C1 segment of cervical spinal cord (tissue), 14 donors: ENCODE measurements at regions not wholly inside any gene's neighbourhood (a gene's known extent, or its start where the extent isn't known, plus 50 kb on each side); places are given as distances from the start of the nearest gene placed in this dataset.
"Not testable (repeated sequence)": the region's sequence is repeated elsewhere in the genome, so short reads cannot be mapped to it uniquely, and the experiment has no call there.

Experiments
- DNase-seq, 14 donors: peaks; one replicate each; lab custom pipeline; 2025; lab: John Stamatoyannopoulos, UW

DNA sequence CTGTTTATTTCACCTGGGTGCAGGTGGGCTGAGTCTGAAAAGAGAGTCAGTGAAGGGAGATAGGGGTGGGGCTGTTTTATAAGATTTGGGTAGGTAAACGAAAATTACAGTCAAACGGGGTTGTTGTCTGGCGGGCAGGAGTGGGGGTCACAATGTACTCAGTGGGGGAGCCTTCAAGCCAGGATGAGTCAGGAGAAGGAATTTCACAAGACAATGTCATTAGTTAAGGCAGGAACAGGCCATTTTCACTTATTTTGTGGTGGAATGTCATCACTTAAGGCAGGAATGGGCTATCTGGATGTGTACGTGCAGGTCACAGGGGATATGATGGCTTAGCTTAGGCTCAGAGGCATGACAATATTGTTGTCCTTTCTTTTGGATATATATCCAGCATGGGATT lies 592.5 kb upstream of the MDGA2 start:
- DNase-seq, result not testable (repeated sequence)

- not testable (repeated sequence) for DNase-seq
Measured at GRCh38 chr14:48266201-48266600, 590.8 kb upstream of the MDGA2 start.

- DNase-seq, result no peak
Measured at GRCh38 chr14:48261436-48261835, 586.0 kb upstream of the MDGA2 start.

DNA sequence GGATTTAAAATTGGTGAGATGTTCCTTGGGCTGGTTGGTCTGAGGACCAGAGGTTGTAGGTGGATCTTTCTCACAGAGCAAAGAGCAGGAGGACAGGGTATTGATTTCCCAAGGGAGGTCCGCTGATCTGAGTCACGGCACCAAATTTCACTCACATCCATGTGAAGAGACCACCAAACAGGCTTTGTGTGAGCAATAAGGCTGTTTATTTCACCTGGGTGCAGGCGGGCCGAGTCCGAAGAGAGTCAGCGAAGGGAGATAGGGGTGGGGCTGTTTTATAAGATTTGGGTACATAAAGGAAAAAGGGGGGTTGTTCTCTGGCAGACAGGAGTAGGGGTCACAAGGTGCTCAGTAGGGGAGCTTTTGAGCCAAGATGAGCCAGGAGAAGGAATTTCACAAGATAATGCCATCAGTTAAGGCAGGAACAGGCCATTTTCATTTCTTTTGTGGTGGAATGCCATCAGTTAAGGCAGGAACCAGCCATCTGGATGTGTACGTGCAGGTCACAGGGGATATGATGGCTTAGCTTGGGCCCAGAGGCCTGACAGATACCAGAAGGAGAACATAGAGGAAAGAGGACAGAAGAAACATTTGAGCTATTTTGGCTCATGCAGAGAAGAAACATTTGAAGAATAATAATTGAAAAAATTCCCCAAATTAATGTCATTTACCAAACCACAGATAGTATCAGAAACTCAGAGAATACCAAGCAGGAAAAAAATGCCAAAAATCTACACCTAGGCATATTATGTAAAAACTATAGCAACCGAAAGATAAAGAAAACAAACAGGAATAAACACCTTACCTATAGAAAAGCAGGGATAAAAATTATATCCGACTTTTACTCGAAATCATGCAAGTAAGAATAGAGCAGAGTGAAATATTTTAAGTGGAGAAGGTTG lies 585.2 kb upstream of the MDGA2 start:
- not testable (repeated sequence) for DNase-seq

DNA sequence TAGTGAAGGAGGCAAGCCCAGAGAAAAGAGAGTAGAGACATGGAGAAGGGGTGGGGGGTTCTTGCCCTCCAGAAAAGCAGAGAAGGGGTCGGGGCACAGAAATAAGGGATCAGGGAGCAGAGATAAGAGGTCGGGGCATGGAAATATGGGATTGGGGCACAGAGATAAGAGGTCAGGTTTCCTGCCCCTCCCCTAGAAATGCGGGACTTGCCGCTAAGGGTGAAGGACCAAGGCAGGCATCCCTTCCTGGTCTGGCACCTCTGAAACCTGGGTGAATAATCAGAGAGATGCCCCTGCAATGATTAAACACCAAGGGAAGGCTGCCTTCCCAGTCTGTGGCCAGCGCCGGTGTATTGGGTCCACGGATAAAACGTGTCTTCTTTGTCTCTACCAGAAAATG lies 584.5 kb upstream of the MDGA2 start:
- DNase-seq, result not testable (repeated sequence)

GRCh38 chr14:48259232-48259631 lies 583.8 kb upstream of the MDGA2 start:
- not testable (repeated sequence) for DNase-seq

DNA sequence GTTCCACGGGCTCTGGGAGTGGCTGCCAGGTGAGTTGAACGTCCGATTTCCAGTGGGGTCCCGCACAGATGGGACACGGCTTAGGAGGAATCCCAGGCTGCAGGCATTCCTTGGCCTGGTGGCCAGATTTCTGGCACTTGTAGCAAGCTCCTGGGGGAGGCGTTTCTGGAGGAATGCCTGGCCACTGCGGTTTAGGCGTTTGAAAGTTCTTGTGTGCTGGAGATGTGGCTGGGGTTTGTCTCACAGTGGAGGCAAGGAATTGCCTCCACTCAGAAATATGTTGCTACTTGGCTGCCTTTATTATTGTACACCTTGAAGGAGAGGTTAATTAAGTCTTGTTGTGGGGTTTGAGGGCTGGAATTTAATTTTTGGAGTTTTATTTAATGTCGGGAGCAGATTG lies 583.3 kb upstream of the MDGA2 start:
- not testable (repeated sequence) for DNase-seq

DNA sequence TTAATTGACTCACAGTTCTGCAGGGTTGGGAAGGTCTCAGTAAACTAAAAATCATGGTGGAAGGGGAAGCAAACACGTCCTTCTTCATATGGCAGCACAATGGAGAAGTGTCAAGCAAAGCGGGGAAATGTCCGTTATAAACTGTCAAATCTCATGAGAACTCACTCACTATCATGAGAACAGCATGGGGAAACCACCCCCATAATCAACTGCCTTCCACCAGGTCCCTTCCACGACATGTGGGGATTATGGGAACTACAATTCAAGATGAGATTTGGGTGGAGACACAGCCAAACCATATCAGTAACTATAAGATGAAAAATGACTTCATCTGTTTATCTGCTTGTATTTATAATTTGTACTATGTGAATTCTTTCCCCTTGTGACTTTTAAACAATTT lies 577.6 kb upstream of the MDGA2 start:
- no peak for DNase-seq

- no peak for DNase-seq
Measured at GRCh38 chr14:48251290-48251689, 575.9 kb upstream of the MDGA2 start.

DNA sequence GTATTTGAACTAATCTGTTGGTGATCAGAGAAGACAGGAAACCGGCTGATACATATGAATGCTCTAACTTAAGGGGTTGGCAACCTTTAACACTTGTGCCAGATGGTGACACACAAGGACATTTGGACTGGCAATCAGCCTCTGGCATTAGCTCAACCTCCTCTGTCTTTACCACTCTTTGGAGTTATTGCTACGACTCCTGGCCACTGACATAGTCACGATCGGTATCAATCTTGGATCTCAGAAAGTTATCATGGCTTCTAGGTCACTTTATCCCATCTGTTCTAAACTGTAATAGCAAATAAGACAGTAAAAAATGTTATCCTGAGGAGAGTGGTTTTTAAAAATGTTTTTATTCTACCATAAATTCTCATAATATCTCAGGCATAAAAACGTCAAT lies 575.2 kb upstream of the MDGA2 start:
- no peak for DNase-seq

DNA sequence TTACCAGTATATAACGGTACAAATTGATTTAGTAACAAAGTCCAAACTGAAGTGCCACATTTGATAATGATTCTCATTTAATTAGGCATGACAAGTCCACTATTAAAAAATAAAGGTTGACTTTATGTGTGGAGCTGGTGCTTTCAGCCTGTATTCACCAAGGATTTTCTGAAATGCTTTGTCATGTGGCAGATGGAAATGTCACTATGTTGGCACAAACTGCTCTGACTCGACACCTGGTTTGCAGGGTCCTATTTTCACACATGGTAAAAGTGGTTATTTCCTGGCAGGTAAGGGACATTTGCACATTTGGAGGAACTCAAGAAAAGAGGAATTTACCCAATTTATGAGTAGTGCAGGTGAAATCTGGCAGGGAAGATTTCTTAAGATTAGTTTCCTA lies 572.6 kb upstream of the MDGA2 start:
- no peak for DNase-seq

DNA sequence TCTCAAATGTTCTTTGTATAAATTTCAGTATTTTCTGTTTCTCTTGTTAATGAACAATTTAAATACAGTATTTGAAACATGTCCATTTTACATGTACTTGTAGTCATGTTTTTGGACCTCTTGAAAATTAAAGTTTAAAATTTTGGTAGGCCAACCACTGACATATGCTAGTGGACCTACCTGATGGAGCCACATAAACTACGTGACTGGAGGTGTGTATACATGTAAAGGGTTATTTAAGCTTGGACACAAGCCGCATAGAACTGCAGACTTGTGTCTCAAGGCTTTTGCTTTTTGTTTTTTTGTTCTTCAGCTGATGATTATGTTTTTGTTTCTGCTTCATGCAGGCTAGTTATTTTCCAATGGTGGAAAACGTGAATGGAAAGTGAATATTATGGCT lies 568.5 kb upstream of the MDGA2 start:
- no peak for DNase-seq

DNA sequence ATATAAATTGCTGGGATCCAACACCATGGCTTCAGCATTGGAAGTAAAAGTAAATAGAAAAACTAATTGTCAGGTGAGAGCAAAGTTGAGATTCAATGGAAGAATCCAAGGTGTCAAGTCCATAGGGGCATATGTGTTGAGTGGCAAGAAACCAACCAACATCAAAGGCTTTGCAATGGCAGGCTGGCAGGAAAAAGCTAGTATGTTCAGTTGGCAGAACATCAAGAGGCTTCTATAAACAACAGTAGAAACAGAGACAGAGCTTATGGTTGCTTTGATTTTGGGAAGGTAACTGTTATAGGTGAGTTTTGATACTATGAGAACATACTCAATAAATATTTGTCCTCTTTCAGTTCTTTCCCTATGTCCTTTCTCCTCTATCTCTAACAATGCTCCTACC lies 553.7 kb upstream of the MDGA2 start:
- no peak for DNase-seq

- DNase-seq, result no peak
Measured at GRCh38 chr14:48193893-48194292, 518.5 kb upstream of the MDGA2 start.

DNA sequence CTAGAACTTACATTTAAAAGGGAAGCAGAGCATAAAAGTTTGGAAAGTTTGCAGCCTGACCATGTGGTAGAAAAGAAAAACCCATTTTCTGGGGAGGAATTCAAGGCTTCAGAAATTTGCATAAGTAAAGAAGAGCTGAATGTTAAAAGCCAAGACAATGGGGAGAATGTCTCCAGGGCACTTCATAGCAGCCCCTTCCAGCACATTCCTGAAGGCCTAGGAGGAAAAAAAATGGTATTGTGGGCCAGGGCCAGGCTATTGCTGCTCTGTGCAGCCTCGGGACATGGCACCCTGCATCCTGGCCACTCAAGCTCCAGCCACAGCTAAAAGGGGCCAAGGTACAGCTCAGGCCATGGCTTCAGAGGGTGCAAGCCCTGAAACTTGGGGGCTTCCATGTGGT lies 474.2 kb upstream of the MDGA2 start:
- DNase-seq, result not testable (repeated sequence)

- no peak for DNase-seq
Measured at GRCh38 chr14:48140804-48141203, 465.4 kb upstream of the MDGA2 start.

DNA sequence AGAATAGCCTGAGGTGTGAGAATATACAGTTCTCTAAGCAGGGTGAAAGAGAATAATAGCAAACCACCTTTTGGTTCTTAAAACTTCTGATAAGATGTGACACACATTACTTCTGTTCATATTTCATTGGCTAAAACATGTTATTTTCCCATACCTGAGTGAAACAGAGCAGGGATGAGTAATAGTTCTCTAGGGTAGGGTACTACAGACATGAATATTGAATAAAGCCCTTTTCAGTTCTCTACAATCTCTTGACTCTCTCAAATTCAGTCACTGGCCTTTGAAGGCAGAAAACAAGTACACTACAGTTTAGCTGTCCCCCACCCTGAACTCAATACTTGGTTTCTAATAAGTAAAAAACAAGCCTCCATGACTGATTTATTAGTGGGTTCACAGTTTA lies 454.1 kb upstream of the MDGA2 start:
- DNase-seq, result no peak

- no peak for DNase-seq
Measured at GRCh38 chr14:48127674-48128073, 452.3 kb upstream of the MDGA2 start.

GRCh38 chr14:48125654-48126053 lies 450.2 kb upstream of the MDGA2 start:
- no peak for DNase-seq

GRCh38 chr14:48113713-48114112 lies 438.3 kb upstream of the MDGA2 start:
- DNase-seq, result no peak

GRCh38 chr14:48111151-48111550 lies 435.7 kb upstream of the MDGA2 start:
- DNase-seq, result no peak

GRCh38 chr14:48107646-48108045 lies 432.2 kb upstream of the MDGA2 start:
- no peak for DNase-seq

DNA sequence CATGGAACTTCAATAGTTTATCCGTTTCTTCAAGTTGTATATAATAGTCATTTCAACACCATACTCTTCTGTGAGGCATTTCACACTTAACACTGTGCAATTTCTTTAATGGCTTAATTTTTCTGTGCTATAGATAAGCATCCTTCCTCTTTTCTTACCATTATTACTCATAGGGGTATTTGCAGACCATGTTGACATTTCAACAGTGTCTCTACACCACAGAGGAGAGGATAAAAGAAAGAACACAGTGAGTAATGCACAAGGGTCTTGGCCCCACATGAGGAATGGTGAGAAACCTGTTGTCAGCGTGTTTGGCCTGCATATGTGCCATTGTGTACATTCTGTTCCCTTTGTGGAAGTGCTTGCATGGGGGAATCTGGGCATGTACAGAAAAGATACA lies 421.5 kb upstream of the MDGA2 start:
- DNase-seq, result no peak

DNA sequence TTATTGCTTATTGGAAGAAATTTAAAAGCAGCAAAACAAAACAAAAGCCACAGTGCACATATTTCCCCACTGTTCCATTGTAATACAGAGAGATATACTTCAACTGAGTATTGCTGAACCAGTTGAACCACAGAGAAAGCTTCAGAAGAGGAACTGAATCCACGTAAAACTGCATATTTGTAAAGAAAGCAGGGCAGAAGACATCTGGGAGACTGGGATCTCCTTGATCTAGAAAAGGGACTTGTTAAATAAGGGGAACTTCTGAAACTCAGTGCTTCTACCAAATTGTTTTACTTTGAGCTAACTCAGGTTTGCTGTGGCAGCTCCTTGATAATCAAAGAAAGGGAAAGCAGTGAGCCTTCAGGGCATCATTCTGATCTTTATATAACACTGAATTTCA lies 411.1 kb upstream of the MDGA2 start:
- DNase-seq, result no peak
